CD8-positive, alpha-beta memory T cell (primary cell): ENCODE measurements at regions not wholly inside any gene's neighbourhood (a gene's known extent, or its start where the extent isn't known, plus 50 kb on each side); places are given as distances from the start of the nearest gene placed in this dataset.

Experiments
- CTCF ChIA-PET: fragments of 350-600 bp; sonication (Branson Sonifier 250); formaldehyde crosslinking; loops from one replicate; lab custom pipeline; 2021; ENCODE audit warnings: antibody characterized with exemption; lab: Charles Lee
- POLR2A ChIA-PET: fragments of 350-600 bp; sonication (Branson Sonifier 250); formaldehyde crosslinking; loops from one replicate; lab custom pipeline; 2021; ENCODE audit warnings: antibody characterized with exemption; lab: Charles Lee
- DNase-seq, 5 donors: peaks; one replicate each; pipeline versions ENCODE4 v3.0.0 to v3.0.0-alpha.2; 2020 to 2022; ENCODE audit warnings: mixed read lengths in 1 of 5
- H3K27ac ChIP-seq: one replicate; pipeline ENCODE4 v1.7.0; 2013; ENCODE audit warnings: low read depth, mild to moderate bottlenecking, low read length, moderate library complexity
- H3K27me3 ChIP-seq: 2 replicates; pipeline ENCODE4 v1.7.0; 2013; ENCODE audit warnings: low read length, mild to moderate bottlenecking; ENCODE audit not compliant: insufficient read depth, poor library complexity, severe bottlenecking
- H3K36me3 ChIP-seq: 2 replicates; pipeline ENCODE4 v1.7.0; 2013; ENCODE audit warnings: mild to moderate bottlenecking, low read length, moderate library complexity; ENCODE audit not compliant: insufficient read depth
- H3K4me1 ChIP-seq: 2 replicates; pipeline ENCODE4 v1.7.0; 2013; ENCODE audit warnings: mild to moderate bottlenecking, low read length, moderate library complexity; ENCODE audit not compliant: insufficient read depth
- H3K4me3 ChIP-seq: 2 replicates; pipeline ENCODE4 v1.7.0; 2013; ENCODE audit warnings: mild to moderate bottlenecking, low read length
- H3K9me3 ChIP-seq: 2 replicates; pipeline ENCODE4 v1.7.0; 2013; ENCODE audit warnings: mild to moderate bottlenecking, low read length
- H3K27ac Mint-ChIP-seq, 8 donors: one replicate each; pipeline ENCODE4 v1.8.0; 2020 to 2021; ENCODE audit warnings: mixed read lengths in 8 of 8, mild to moderate bottlenecking in 6 of 8, inconsistent platforms in 3 of 8, moderate library complexity in 3 of 8
- H3K27me3 Mint-ChIP-seq, 2 donors: one replicate each; pipeline ENCODE4 v1.8.0; 2020 to 2021; ENCODE audit warnings: mixed read lengths in 2 of 2, mild to moderate bottlenecking in 1 of 2, moderate library complexity in 1 of 2
- H3K36me3 Mint-ChIP-seq, 3 donors: one replicate each; pipeline ENCODE4 v1.8.0; 2020 to 2021; ENCODE audit warnings: mixed read lengths in 3 of 3, inconsistent platforms in 1 of 3, mild to moderate bottlenecking in 1 of 3
- H3K4me1 Mint-ChIP-seq, 3 donors: one replicate each; pipeline ENCODE4 v1.8.0; 2020 to 2021; ENCODE audit warnings: mixed read lengths in 3 of 3, inconsistent platforms in 1 of 3, mild to moderate bottlenecking in 1 of 3
- H3K4me3 Mint-ChIP-seq, 7 donors: one replicate each; pipeline ENCODE4 v1.8.0; 2020 to 2021; ENCODE audit warnings: mixed read lengths in 7 of 7, mild to moderate bottlenecking in 6 of 7, moderate library complexity in 4 of 7, inconsistent platforms in 2 of 7
- H3K9me3 Mint-ChIP-seq, 5 donors: one replicate each; pipeline ENCODE4 v1.8.0; 2020 to 2022; ENCODE audit warnings: mixed read lengths in 5 of 5, mild to moderate bottlenecking in 3 of 5, moderate library complexity in 2 of 5, inconsistent platforms in 1 of 5

GRCh38 chr4:171599628-171600027 is 213.6 kb upstream of the GALNTL6 start:
- H3K36me3 Mint-ChIP-seq, result no peaks in the 10 kb centered on the region
- H3K4me1 ChIP-seq, result no peaks in the 10 kb centered on the region
- H3K36me3 ChIP-seq, result no peaks in the 10 kb centered on the region
- no peak overlapping the region for H3K27ac ChIP-seq
- H3K27me3 Mint-ChIP-seq, result no peaks in the 10 kb centered on the region
- H3K27ac Mint-ChIP-seq, result no peak overlapping the region
- no peaks in the 10 kb centered on the region for H3K4me1 Mint-ChIP-seq
- DNase-seq, result no peak
- no peaks in the 10 kb centered on the region for H3K9me3 ChIP-seq
- POLR2A ChIA-PET, result no interaction called here
- H3K27me3 ChIP-seq, result no peaks in the 10 kb centered on the region
- H3K4me3 ChIP-seq, result no peak overlapping the region
- H3K4me3 Mint-ChIP-seq, result no peak overlapping the region
- CTCF ChIA-PET, result no interaction called here
- peaks cover 2 to 17% (median 4%) of the 10 kb centered on the region in 5 donors for H3K9me3 Mint-ChIP-seq

GRCh38 chr4:171594293-171594692 is 218.9 kb upstream of the GALNTL6 start:
- Mint-ChIP-seq H3K27me3 (no peaks in the 10 kb centered on the region), H3K4me1 (no peaks in the 10 kb centered on the region), H3K4me3 (no peak overlapping the region), H3K9me3 (peaks cover 4 to 24% (median 8%) of the 10 kb centered on the region in 5 donors), H3K27ac (no peak overlapping the region), H3K36me3 (no peaks in the 10 kb centered on the region)
- POLR2A ChIA-PET, result no interaction called here
- no peaks in the 10 kb centered on the region for H3K4me1 ChIP-seq
- H3K27ac ChIP-seq, result no peak overlapping the region
- H3K36me3 ChIP-seq, result no peaks in the 10 kb centered on the region
- CTCF ChIA-PET, result no interaction called here
- no peaks in the 10 kb centered on the region for H3K27me3 ChIP-seq
- no peaks in the 10 kb centered on the region for H3K9me3 ChIP-seq
- no peak for DNase-seq
- no peak overlapping the region for H3K4me3 ChIP-seq

GRCh38 chr4:171590716-171591115 is 222.5 kb upstream of the GALNTL6 start:
- H3K36me3 Mint-ChIP-seq, result no peaks in the 10 kb centered on the region
- ChIA-PET POLR2A (no interaction called here), CTCF (no interaction called here)
- H3K4me3 ChIP-seq, result no peak overlapping the region
- no peak overlapping the region for H3K4me3 Mint-ChIP-seq
- no peaks in the 10 kb centered on the region for H3K27me3 Mint-ChIP-seq
- H3K27ac ChIP-seq, result no peak overlapping the region
- no peak overlapping the region for H3K27ac Mint-ChIP-seq
- H3K9me3 ChIP-seq, result no peaks in the 10 kb centered on the region
- H3K9me3 Mint-ChIP-seq, result peaks cover 4 to 20% (median 10%) of the 10 kb centered on the region in 5 donors
- no peaks in the 10 kb centered on the region for H3K36me3 ChIP-seq
- no peak for DNase-seq
- H3K4me1 ChIP-seq, result no peaks in the 10 kb centered on the region
- H3K27me3 ChIP-seq, result no peaks in the 10 kb centered on the region
- H3K4me1 Mint-ChIP-seq, result no peaks in the 10 kb centered on the region

GRCh38 chr4:171588764-171589163 is 224.4 kb upstream of the GALNTL6 start:
- CTCF ChIA-PET, result no interaction called here
- Histone ChIP-seq H3K27ac (no peak overlapping the region), H3K27me3 (no peaks in the 10 kb centered on the region), H3K36me3 (no peaks in the 10 kb centered on the region), H3K4me1 (no peaks in the 10 kb centered on the region), H3K4me3 (no peak overlapping the region), H3K9me3 (no peaks in the 10 kb centered on the region)
- peaks cover 4 to 20% (median 8%) of the 10 kb centered on the region in 5 donors for H3K9me3 Mint-ChIP-seq
- no peaks in the 10 kb centered on the region for H3K36me3 Mint-ChIP-seq
- POLR2A ChIA-PET, result no interaction called here
- H3K27ac Mint-ChIP-seq, result no peak overlapping the region
- H3K4me1 Mint-ChIP-seq, result no peaks in the 10 kb centered on the region
- DNase-seq, result no peak
- H3K27me3 Mint-ChIP-seq, result no peaks in the 10 kb centered on the region
- H3K4me3 Mint-ChIP-seq, result no peak overlapping the region

GRCh38 chr4:171588051-171588545 is 225.1 kb upstream of the GALNTL6 start:
- H3K9me3 ChIP-seq, result no peaks in the 10 kb centered on the region
- Mint-ChIP-seq H3K4me3 (no peak overlapping the region), H3K27ac (no peak overlapping the region), H3K36me3 (no peaks in the 10 kb centered on the region), H3K4me1 (no peaks in the 10 kb centered on the region), H3K27me3 (no peaks in the 10 kb centered on the region), H3K9me3 (peaks cover 4 to 20% (median 8%) of the 10 kb centered on the region in 5 donors)
- no peaks in the 10 kb centered on the region for H3K36me3 ChIP-seq
- H3K4me1 ChIP-seq, result no peaks in the 10 kb centered on the region
- no peak overlapping the region for H3K4me3 ChIP-seq
- DNase-seq, result no peak
- H3K27ac ChIP-seq, result no peak overlapping the region
- no peaks in the 10 kb centered on the region for H3K27me3 ChIP-seq
- ChIA-PET CTCF (no interaction called here), POLR2A (no interaction called here)

GRCh38 chr4:171583790-171584189 is 229.4 kb upstream of the GALNTL6 start:
- Mint-ChIP-seq H3K4me3 (no peak overlapping the region), H3K36me3 (no peaks in the 10 kb centered on the region), H3K27ac (no peak overlapping the region), H3K27me3 (no peaks in the 10 kb centered on the region), H3K9me3 (peaks cover 0 to 9% (median 3%) of the 10 kb centered on the region in 5 donors), H3K4me1 (no peaks in the 10 kb centered on the region)
- Histone ChIP-seq H3K27ac (no peak overlapping the region), H3K9me3 (no peaks in the 10 kb centered on the region), H3K4me1 (no peaks in the 10 kb centered on the region), H3K36me3 (no peaks in the 10 kb centered on the region), H3K27me3 (no peaks in the 10 kb centered on the region), H3K4me3 (no peak overlapping the region)
- DNase-seq, result no peak
- CTCF ChIA-PET, result no interaction called here
- POLR2A ChIA-PET, result no interaction called here

- H3K4me3 ChIP-seq, result no peak overlapping the region
- ChIA-PET POLR2A (no interaction called here), CTCF (no interaction called here)
- Mint-ChIP-seq H3K27me3 (no peaks in the 10 kb centered on the region), H3K36me3 (no peaks in the 10 kb centered on the region), H3K27ac (no peak overlapping the region), H3K9me3 (peaks cover 0 to 10% (median 3%) of the 10 kb centered on the region in 5 donors), H3K4me1 (no peaks in the 10 kb centered on the region), H3K4me3 (no peak overlapping the region)
- no peak overlapping the region for H3K27ac ChIP-seq
- H3K9me3 ChIP-seq, result no peaks in the 10 kb centered on the region
- no peaks in the 10 kb centered on the region for H3K27me3 ChIP-seq
- no peak for DNase-seq
- H3K4me1 ChIP-seq, result no peaks in the 10 kb centered on the region
- H3K36me3 ChIP-seq, result no peaks in the 10 kb centered on the region
These were observed 230.1 kb upstream of the GALNTL6 start for GRCh38 chr4:171582961-171583581.

GRCh38 chr4:171573181-171573580 is 240.0 kb upstream of the GALNTL6 start:
- peaks cover 0 to 18% (median 11%) of the 10 kb centered on the region in 5 donors for H3K9me3 Mint-ChIP-seq
- no peaks in the 10 kb centered on the region for H3K4me1 Mint-ChIP-seq
- POLR2A ChIA-PET, result no interaction called here
- Histone ChIP-seq H3K9me3 (no peaks in the 10 kb centered on the region), H3K4me3 (no peak overlapping the region), H3K36me3 (no peaks in the 10 kb centered on the region), H3K4me1 (no peaks in the 10 kb centered on the region), H3K27ac (no peak overlapping the region), H3K27me3 (no peaks in the 10 kb centered on the region)
- H3K27me3 Mint-ChIP-seq, result no peaks in the 10 kb centered on the region
- no peaks in the 10 kb centered on the region for H3K36me3 Mint-ChIP-seq
- no peak overlapping the region for H3K4me3 Mint-ChIP-seq
- CTCF ChIA-PET, result no interaction called here
- H3K27ac Mint-ChIP-seq, result no peak overlapping the region
- DNase-seq, result no peak
